WTC11 (cell line): ENCODE measurements at regions not wholly inside any gene's neighbourhood (a gene's known extent, or its start where the extent isn't known, plus 50 kb on each side); places are given as distances from the start of the nearest gene placed in this dataset.
A peak's percentile ranks its signal among the peaks of the same experiment; 100 is the strongest.

ENCODE experiments used
- ATAC-seq: fragments of 200-7000 bp; cut with Tn5 transposase; 2 replicates; pipeline ENCODE4 v1.10.0; 2021; ENCODE audit warnings: mild to moderate bottlenecking, moderate library complexity
- CTCF ChIA-PET: fragments of 300-600 bp; sonication (Branson Sonifier 250); formaldehyde crosslinking; loops from one replicate; lab custom pipeline; 2021; ENCODE audit warnings: antibody characterized with exemption; lab: Charles Lee
- POLR2A ChIA-PET: fragments of 350-600 bp; sonication (Branson Sonifier 250); formaldehyde crosslinking; loops from one replicate; lab custom pipeline; 2021; ENCODE audit warnings: antibody characterized with exemption; lab: Charles Lee
- DNase-seq: peaks from one replicate; pipeline ENCODE4 v3.0.0; 2021; ENCODE audit warnings: low spot score
- H3K27ac Mint-ChIP-seq: 2 replicates; pipeline ENCODE4 v1.8.0; 2021; ENCODE audit warnings: mixed read lengths
- H3K27me3 Mint-ChIP-seq: 2 replicates; pipeline ENCODE4 v1.8.0; 2021; ENCODE audit warnings: low read depth, mild to moderate bottlenecking, moderate library complexity, mixed read lengths
- H3K36me3 Mint-ChIP-seq: 2 replicates; pipeline ENCODE4 v1.8.0; 2021; ENCODE audit warnings: mixed read lengths
- H3K4me1 Mint-ChIP-seq: 2 replicates; pipeline ENCODE4 v1.8.0; 2022; ENCODE audit warnings: mixed read lengths
- H3K4me3 Mint-ChIP-seq: 2 replicates; pipeline ENCODE4 v1.8.0; 2021; ENCODE audit warnings: mild to moderate bottlenecking, moderate library complexity, mixed read lengths
- H3K9me3 Mint-ChIP-seq: 2 replicates; pipeline ENCODE4 v1.8.0; 2021; ENCODE audit warnings: mixed read lengths
- CREB1 ChIP-seq: sonication (generic); formaldehyde crosslinking; IDR thresholded peaks from 2 replicates; pipeline ENCODE4 v1.8.0; 2023; ENCODE audit warnings: mild to moderate bottlenecking, missing genetic modification reagents
- CREM ChIP-seq: sonication (generic); formaldehyde crosslinking; IDR thresholded peaks from 2 replicates; pipeline ENCODE4 v1.8.1; 2022; ENCODE audit warnings: mild to moderate bottlenecking, missing genetic modification reagents, moderate library complexity
- E2F5 ChIP-seq: sonication (generic); formaldehyde crosslinking; IDR thresholded peaks from 2 replicates; pipeline ENCODE4 v1.8.1; 2022; ENCODE audit warnings: mild to moderate bottlenecking, moderate library complexity, missing genetic modification reagents
- EMX1 ChIP-seq: fragments of 250-450 bp; sonication (Bioruptor Pico); IDR thresholded peaks from 2 replicates; pipeline ENCODE4 v1.8.0; 2021; ENCODE audit warnings: mild to moderate bottlenecking
- GRHL2 ChIP-seq: fragments of 250-450 bp; sonication (Bioruptor Pico); IDR thresholded peaks from 2 replicates; pipeline ENCODE4 v1.8.0; 2022; ENCODE audit warnings: mild to moderate bottlenecking, moderate library complexity; ENCODE audit not compliant: insufficient replicate concordance, severe bottlenecking
- GTF2I ChIP-seq: fragments of 250-450 bp; sonication (Bioruptor Pico); conservative IDR thresholded peaks from 2 replicates; pipeline ENCODE4 v1.4.0; 2021; ENCODE audit warnings: mild to moderate bottlenecking
- HMGXB4 ChIP-seq: sonication (generic); formaldehyde crosslinking; IDR thresholded peaks from 2 replicates; pipeline ENCODE4 v1.8.1; 2023; ENCODE audit warnings: mild to moderate bottlenecking, moderate library complexity, missing genetic modification reagents
- NFYB ChIP-seq: sonication (generic); formaldehyde crosslinking; conservative IDR thresholded peaks from 2 replicates; pipeline ENCODE4 v1.8.0; 2022; ENCODE audit warnings: low read depth, missing genetic modification reagents
- OVOL2 ChIP-seq: fragments of 250-450 bp; sonication (Bioruptor Pico); IDR thresholded peaks from 2 replicates; pipeline ENCODE4 v1.9.0; 2021; ENCODE audit warnings: mild to moderate bottlenecking, borderline replicate concordance
- PRDM15 ChIP-seq: sonication (generic); formaldehyde crosslinking; IDR thresholded peaks from 2 replicates; pipeline ENCODE4 v1.8.0; 2022; ENCODE audit warnings: missing genetic modification reagents
- RORB ChIP-seq: fragments of 250-450 bp; sonication (Bioruptor Pico); IDR thresholded peaks from 2 replicates; pipeline ENCODE4 v1.9.0; 2021; ENCODE audit warnings: mild to moderate bottlenecking
- SMAD3 ChIP-seq: sonication (generic); formaldehyde crosslinking; IDR thresholded peaks from 2 replicates; pipeline ENCODE4 v1.8.0; 2022; ENCODE audit warnings: missing genetic modification reagents, mild to moderate bottlenecking, borderline replicate concordance
- STAT6 ChIP-seq: sonication (generic); formaldehyde crosslinking; conservative IDR thresholded peaks from 2 replicates; pipeline ENCODE4 v1.8.1; 2023; ENCODE audit warnings: mild to moderate bottlenecking, low read depth, missing genetic modification reagents, moderate library complexity
- TCF7 ChIP-seq: sonication (generic); formaldehyde crosslinking; IDR thresholded peaks from 2 replicates; pipeline ENCODE4 v1.8.0; 2022; ENCODE audit warnings: mild to moderate bottlenecking, low read depth, missing genetic modification reagents, moderate library complexity
- TP53 ChIP-seq: sonication (generic); formaldehyde crosslinking; IDR thresholded peaks from 2 replicates; pipeline ENCODE4 v1.8.1; 2023; ENCODE audit warnings: mild to moderate bottlenecking, missing genetic modification reagents
- ZNF423 ChIP-seq: fragments of 250-450 bp; sonication (Bioruptor Pico); IDR thresholded peaks from 2 replicates; pipeline ENCODE4 v2.1.2; 2022; ENCODE audit warnings: mild to moderate bottlenecking, moderate library complexity
- TF ChIP-seq, protein P1 (sequence below): fragments of 250-450 bp; sonication (Bioruptor Pico); IDR thresholded peaks from 2 replicates; pipeline ENCODE4 v1.9.0; 2021; ENCODE audit warnings: moderate library complexity, mild to moderate bottlenecking, inconsistent platforms, borderline replicate concordance
- TF ChIP-seq, protein P2 (sequence below): fragments of 250-450 bp; sonication (Bioruptor Pico); IDR thresholded peaks from 2 replicates; pipeline ENCODE4 v1.9.0; 2021; ENCODE audit warnings: mild to moderate bottlenecking
- TF ChIP-seq, protein P3 (sequence below): sonication (generic); formaldehyde crosslinking; IDR thresholded peaks from 2 replicates; pipeline ENCODE4 v1.8.1; 2022; ENCODE audit warnings: low read depth, missing genetic modification reagents, borderline replicate concordance
- TF ChIP-seq, protein P4 (sequence below): sonication (generic); formaldehyde crosslinking; IDR thresholded peaks from 2 replicates; pipeline ENCODE4 v1.8.0; 2023; ENCODE audit warnings: mild to moderate bottlenecking, missing genetic modification reagents

- no peaks in the 10 kb centered on the region for H3K36me3 Mint-ChIP-seq
- H3K27me3 Mint-ChIP-seq: no peaks in the 10 kb centered on the region
- H3K27ac Mint-ChIP-seq: no peak overlapping the region
- no peaks in the 10 kb centered on the region for H3K9me3 Mint-ChIP-seq
- peak; percentile 66 for ATAC-seq
- H3K4me1 Mint-ChIP-seq: 0 out of 2 replicates have a peak, but pooled peaks cover 3% of the 10 kb centered on the region
- ChIA-PET CTCF (interaction anchor here (0.7 to 1.6 kb wide), 6 partner anchors 16 to 421 kb away, joined by 3 to 5 read pairs (median 4); no protein-coding TSS in a partner anchor), POLR2A (no interaction called here)
- no peak overlapping the region for H3K4me3 Mint-ChIP-seq
- no peak for TF ChIP-seq EMX1 (CRISPR knock-in tag)
- no peak for TF ChIP-seq TCF7 (CRISPR knock-in tag)
- TF ChIP-seq NFYB (CRISPR knock-in tag): no peak
- TF ChIP-seq, protein P1, sequence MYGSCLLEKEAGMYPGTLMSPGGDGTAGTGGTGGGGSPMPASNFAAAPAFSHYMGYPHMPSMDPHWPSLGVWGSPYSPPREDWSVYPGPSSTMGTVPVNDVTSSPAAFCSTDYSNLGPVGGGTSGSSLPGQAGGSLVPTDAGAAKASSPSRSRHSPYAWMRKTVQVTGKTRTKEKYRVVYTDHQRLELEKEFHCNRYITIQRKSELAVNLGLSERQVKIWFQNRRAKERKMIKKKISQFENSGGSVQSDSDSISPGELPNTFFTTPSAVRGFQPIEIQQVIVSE: no peak
- TF ChIP-seq, protein P2, sequence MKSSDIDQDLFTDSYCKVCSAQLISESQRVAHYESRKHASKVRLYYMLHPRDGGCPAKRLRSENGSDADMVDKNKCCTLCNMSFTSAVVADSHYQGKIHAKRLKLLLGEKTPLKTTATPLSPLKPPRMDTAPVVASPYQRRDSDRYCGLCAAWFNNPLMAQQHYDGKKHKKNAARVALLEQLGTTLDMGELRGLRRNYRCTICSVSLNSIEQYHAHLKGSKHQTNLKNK (CRISPR knock-in tag): no peak
- no peak for TF ChIP-seq PRDM15 (CRISPR knock-in tag)
- no peak for TF ChIP-seq E2F5
- TF ChIP-seq CREB1 (CRISPR knock-in tag): no peak
- no peak for TF ChIP-seq STAT6 (CRISPR knock-in tag)
- TF ChIP-seq RORB (CRISPR knock-in tag): no peak
- TF ChIP-seq, protein P3, sequence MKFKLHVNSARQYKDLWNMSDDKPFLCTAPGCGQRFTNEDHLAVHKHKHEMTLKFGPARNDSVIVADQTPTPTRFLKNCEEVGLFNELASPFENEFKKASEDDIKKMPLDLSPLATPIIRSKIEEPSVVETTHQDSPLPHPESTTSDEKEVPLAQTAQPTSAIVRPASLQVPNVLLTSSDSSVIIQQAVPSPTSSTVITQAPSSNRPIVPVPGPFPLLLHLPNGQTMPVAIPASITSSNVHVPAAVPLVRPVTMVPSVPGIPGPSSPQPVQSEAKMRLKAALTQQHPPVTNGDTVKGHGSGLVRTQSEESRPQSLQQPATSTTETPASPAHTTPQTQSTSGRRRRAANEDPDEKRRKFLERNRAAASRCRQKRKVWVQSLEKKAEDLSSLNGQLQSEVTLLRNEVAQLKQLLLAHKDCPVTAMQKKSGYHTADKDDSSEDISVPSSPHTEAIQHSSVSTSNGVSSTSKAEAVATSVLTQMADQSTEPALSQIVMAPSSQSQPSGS: no peak
- DNase-seq: peak; percentile 21
Observed at GRCh38 chr18:23077493-23078256, 57.6 kb upstream of the CABLES1 start.

DNA sequence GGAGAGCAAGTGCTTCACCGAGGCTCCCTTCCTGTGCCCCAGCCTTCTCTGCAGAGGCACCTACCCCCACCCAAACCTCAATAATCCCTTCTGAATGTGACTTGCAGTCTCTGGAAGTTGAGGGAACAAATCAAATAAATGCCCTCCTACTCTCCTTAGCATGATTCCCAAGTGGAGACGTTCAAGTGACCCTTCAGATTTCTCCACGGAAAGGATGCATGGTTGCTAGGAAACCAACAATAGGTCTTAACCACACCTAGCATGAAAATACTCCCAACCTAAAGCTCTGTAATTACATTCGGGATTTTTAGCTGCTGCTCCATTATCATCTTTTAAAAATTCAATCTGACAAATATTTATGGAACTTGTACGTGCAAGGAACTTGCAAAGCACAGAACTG lies 50.2 kb upstream of the CABLES1 start:
- Mint-ChIP-seq H3K27ac (peak overlapping the region; percentile 2; the same call in 1 of the 2 replicates), H3K4me1 (peaks cover 9% of the 10 kb centered on the region), H3K36me3 (no peaks in the 10 kb centered on the region), H3K9me3 (peaks cover 4% of the 10 kb centered on the region; the same call in 1 of the 2 replicates), H3K27me3 (no peaks in the 10 kb centered on the region), H3K4me3 (no peak overlapping the region)
- DNase-seq (no peak), ATAC-seq (no peak)
- POLR2A ChIA-PET: no interaction called here
- CTCF ChIA-PET: interaction anchor here (0.5 to 1.1 kb wide), 2 partner anchors 171 to 327 kb away, joined by 4 to 6 read pairs; no protein-coding TSS in a partner anchor
- TF ChIP-seq SMAD3: no peak
- TF ChIP-seq NFYB (CRISPR knock-in tag): no peak
- no peak for TF ChIP-seq GRHL2 (CRISPR knock-in tag)
- TF ChIP-seq HMGXB4 (CRISPR knock-in tag): no peak
- TF ChIP-seq CREM (CRISPR knock-in tag): no peak
- TF ChIP-seq GTF2I (CRISPR knock-in tag): no peak
- TF ChIP-seq, protein P4, sequence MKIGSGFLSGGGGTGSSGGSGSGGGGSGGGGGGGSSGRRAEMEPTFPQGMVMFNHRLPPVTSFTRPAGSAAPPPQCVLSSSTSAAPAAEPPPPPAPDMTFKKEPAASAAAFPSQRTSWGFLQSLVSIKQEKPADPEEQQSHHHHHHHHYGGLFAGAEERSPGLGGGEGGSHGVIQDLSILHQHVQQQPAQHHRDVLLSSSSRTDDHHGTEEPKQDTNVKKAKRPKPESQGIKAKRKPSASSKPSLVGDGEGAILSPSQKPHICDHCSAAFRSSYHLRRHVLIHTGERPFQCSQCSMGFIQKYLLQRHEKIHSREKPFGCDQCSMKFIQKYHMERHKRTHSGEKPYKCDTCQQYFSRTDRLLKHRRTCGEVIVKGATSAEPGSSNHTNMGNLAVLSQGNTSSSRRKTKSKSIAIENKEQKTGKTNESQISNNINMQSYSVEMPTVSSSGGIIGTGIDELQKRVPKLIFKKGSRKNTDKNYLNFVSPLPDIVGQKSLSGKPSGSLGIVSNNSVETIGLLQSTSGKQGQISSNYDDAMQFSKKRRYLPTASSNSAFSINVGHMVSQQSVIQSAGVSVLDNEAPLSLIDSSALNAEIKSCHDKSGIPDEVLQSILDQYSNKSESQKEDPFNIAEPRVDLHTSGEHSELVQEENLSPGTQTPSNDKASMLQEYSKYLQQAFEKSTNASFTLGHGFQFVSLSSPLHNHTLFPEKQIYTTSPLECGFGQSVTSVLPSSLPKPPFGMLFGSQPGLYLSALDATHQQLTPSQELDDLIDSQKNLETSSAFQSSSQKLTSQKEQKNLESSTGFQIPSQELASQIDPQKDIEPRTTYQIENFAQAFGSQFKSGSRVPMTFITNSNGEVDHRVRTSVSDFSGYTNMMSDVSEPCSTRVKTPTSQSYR (CRISPR knock-in tag): no peak
- no peak for TF ChIP-seq OVOL2 (CRISPR knock-in tag)
- no peak for TF ChIP-seq ZNF423
- TF ChIP-seq TP53: no peak
